ENCODE measurements at regions not wholly inside any gene's neighbourhood (a gene's known extent, or its start where the extent isn't known, plus 50 kb on each side); places are given as distances from the start of the nearest gene placed in this dataset.

DNA sequence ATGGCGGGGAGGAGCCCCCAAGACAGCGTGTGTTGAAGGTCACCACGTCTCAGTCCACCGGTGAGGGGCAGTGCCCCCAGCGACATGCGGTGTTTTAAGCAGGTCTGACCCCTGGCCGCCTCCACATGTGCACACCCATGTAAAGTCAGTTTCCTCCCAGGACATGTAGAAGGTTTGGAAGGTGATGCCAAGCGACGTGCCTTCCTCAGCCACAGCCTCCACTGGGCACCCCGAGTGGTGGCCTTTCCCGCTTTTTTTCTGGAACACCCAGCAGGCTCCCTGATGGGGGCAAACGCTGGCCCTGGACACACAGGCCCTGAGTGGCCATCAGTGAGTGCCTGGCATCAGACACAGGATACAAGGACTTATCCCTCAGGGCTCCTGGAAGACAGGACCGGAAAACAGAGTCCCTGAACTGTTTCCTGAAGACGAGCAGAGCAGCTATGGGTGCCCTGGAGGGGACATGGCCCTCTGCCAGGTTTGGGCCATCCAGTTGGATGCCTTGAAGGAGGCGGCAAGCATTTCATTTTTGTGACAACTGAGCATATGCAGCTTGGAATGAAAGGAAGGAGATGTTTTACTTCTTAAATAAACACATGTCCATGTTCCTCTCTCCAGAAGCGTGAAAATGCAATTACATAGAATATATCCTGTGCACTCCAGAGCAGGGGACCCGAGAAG is 275.8 kb upstream of the IRX2 start:
- H3K27me3 ChIP-seq (ENCODE audit: insufficient read depth, low read length): no peaks in the 10 kb centered on the region

More for the DNA sequence above, 275.8 kb upstream of the IRX2 start:
- no peaks in the 10 kb centered on the region for H4K20me1 ChIP-seq (ENCODE audit: insufficient read depth)
- H3K27ac ChIP-seq (ENCODE audit: low read depth, low read length): no peak overlapping the region
- H3K4me1 ChIP-seq (ENCODE audit: control insufficient read depth in 1 of 2, insufficient read depth in 2 of 2, low read length in 2 of 2): no peaks in the 10 kb centered on the region
- no peaks in the 10 kb centered on the region for H3K79me2 ChIP-seq (ENCODE audit: insufficient read depth, low read length)
- DNase-seq (ENCODE audit: low read depth, low spot score) (no peak), ATAC-seq (no peak)
- no peak overlapping the region for H3K9ac ChIP-seq (ENCODE audit: low read length)
- ChIA-PET RAD21 (ENCODE audit: low non-redundant PET in 1 of 2, low total read pairs in 2 of 2, uncharacterized antibody in 2 of 2, unreplicated experiment in 2 of 2) (no interaction called here), POLR2A (no interaction called here), CTCF (no interaction called here)
- H3K36me3 ChIP-seq (ENCODE audit: control insufficient read depth in 1 of 2, insufficient read depth in 2 of 2, low read length in 2 of 2): no peaks in the 10 kb centered on the region
- H3K9me3 ChIP-seq (ENCODE audit: control insufficient read depth in 1 of 2, insufficient read depth in 1 of 2, low read depth in 1 of 2, low read length in 2 of 2): peaks cover 0 to 25% of the 10 kb centered on the region in 2 experiments; a peak in 2 of 4 replicates
- TF ChIP-seq, protein P1, sequence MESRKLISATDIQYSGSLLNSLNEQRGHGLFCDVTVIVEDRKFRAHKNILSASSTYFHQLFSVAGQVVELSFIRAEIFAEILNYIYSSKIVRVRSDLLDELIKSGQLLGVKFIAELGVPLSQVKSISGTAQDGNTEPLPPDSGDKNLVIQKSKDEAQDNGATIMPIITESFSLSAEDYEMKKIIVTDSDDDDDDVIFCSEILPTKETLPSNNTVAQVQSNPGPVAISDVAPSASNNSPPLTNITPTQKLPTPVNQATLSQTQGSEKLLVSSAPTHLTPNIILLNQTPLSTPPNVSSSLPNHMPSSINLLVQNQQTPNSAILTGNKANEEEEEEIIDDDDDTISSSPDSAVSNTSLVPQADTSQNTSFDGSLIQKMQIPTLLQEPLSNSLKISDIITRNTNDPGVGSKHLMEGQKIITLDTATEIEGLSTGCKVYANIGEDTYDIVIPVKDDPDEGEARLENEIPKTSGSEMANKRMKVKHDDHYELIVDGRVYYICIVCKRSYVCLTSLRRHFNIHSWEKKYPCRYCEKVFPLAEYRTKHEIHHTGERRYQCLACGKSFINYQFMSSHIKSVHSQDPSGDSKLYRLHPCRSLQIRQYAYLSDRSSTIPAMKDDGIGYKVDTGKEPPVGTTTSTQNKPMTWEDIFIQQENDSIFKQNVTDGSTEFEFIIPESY (IDR thresholded peaks at IDR 0.05; ENCODE audit: extremely low read depth, insufficient replicate concordance, low read length): no peak
- TF ChIP-seq, protein P2, sequence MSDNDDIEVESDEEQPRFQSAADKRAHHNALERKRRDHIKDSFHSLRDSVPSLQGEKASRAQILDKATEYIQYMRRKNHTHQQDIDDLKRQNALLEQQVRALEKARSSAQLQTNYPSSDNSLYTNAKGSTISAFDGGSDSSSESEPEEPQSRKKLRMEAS (IDR thresholded peaks at IDR 0.05): no peak
- TF ChIP-seq EZH2phosphoT487 (IDR thresholded peaks at IDR 0.05; ENCODE audit: borderline replicate concordance) (no peak), CBX3 (IDR thresholded peaks at IDR 0.05; ENCODE audit: low read depth) (no peak), ZNF274 (IDR thresholded peaks at IDR 0.05; ENCODE audit: low read depth, low read length) (no peak), RAD21 (IDR thresholded peaks at IDR 0.05; ENCODE audit: low read depth) (no peak), ATF3 (IDR thresholded peaks at IDR 0.05) (no peak), EZH2 (IDR thresholded peaks at IDR 0.05) (no peak)
- no TSS peak for BruUV-seq (replicated peaks)
- intact Hi-C loops (cut with micrococcal nuclease): no loop called here
- H3K4me2 ChIP-seq (ENCODE audit: low read length): no peak overlapping the region
- H3K4me3 ChIP-seq (replicated peaks in 1 of 2; ENCODE audit: low read depth in 1 of 2, low read length in 2 of 2): no peak overlapping the region
- H3K9me2 ChIP-seq (ENCODE audit: insufficient read depth): no peaks in the 10 kb centered on the region
- no peak overlapping the region for H2AFZ ChIP-seq (ENCODE audit: low read depth, low read length, poor library complexity, severe bottlenecking)
